Mammary epithelial cell (primary cell): ENCODE measurements at regions not wholly inside any gene's neighbourhood (a gene's known extent, or its start where the extent isn't known, plus 50 kb on each side); places are given as distances from the start of the nearest gene placed in this dataset.
A peak's percentile ranks its signal among the peaks of the same experiment; 100 is the strongest.

Experiments
- CTCF ChIP-seq, 2 donors: IDR thresholded peaks in 1 of 2; conservative IDR thresholded peaks in 1 of 2; 2 replicates each; pipeline ENCODE4 v1.5.1; 2011 to 2012; ENCODE audit warnings: inconsistent platforms in 2 of 2, low read length in 2 of 2, mild to moderate bottlenecking in 2 of 2, control low read depth in 1 of 2, low read depth in 1 of 2; ENCODE audit not compliant: insufficient read depth in 1 of 2; ENCODE audit errors: extremely low read depth in 1 of 2
- EZH2 ChIP-seq: IDR thresholded peaks from 2 replicates; pipeline ENCODE4 v1.6.1; 2012; ENCODE audit warnings: low read length, inconsistent platforms, borderline replicate concordance

DNA sequence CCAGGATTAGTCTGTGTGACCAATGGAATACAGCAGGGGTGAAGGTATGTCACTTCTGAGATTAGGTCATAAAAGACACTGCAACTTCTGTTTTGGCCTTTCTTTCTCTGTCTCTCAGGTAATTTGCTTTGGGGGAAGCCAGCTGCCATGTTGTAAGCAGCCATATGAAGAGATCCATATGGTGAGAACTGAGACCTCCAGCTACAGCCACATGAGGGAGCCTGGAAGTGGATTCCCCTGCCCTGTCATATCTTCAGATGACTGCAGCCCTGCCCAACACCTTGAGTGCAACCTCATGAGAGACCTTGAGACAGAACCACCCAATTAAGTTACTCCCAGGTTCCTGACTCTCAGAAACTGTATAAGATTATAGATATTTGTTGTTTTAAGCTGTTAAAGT lies 70.1 kb upstream of the ESRRG start:
- TF ChIP-seq CTCF (conservative IDR thresholded peaks at IDR 0.05 in 1 of 2, IDR thresholded peaks at IDR 0.05 in 1 of 2; ENCODE audit: extremely low read depth in 1 of 2, insufficient read depth in 1 of 2, low read depth in 1 of 2, low read length in 2 of 2) (peak in 1 of 2 donors; percentile 15), EZH2 (no peak)
